Transverse colon (tissue), 4 donors: ENCODE measurements at regions not wholly inside any gene's neighbourhood (a gene's known extent, or its start where the extent isn't known, plus 50 kb on each side); places are given as distances from the start of the nearest gene placed in this dataset.

ENCODE experiments used
- CTCF ChIP-seq, 5 experiments: fragments of 200-600 bp in 3 of 5; fragments of 450-650 bp in 2 of 5; sonication (generic) in 3 of 5; IDR thresholded peaks; 1 replicate in 2 of 5; 2 replicates in 3 of 5; pipeline ENCODE4 v1.5.1; 2016 to 2017; ENCODE audit warnings: antibody characterized with exemption in 5 of 5, inconsistent platforms in 3 of 5, mild to moderate bottlenecking in 2 of 5, moderate library complexity in 1 of 5
- POLR2AphosphoS5 ChIP-seq, 3 donors: sonication (generic); formaldehyde crosslinking; IDR thresholded peaks; one replicate each; pipeline ENCODE4 v1.6.1; 2016; ENCODE audit warnings: antibody characterized with exemption in 3 of 3

- TF ChIP-seq CTCF (IDR thresholded peaks at IDR 0.05) (no peak), POLR2AphosphoS5 (IDR thresholded peaks at IDR 0.05) (no peak)
Observed at GRCh38 chr9:84481636-84482218, 141.2 kb upstream of the SLC28A3 start.
